SHP77 treated with DMSO at 0.1 percent for 48 hours (cell line): ENCODE measurements at regions not wholly inside any gene's neighbourhood (a gene's known extent, or its start where the extent isn't known, plus 50 kb on each side); places are given as distances from the start of the nearest gene placed in this dataset.

Experiments used
- DNase-seq: peaks from one replicate; lab custom pipeline; 2025; lab: John Stamatoyannopoulos, UW

GRCh38 chr2:128791985-128792320 lies 473.3 kb upstream of the HS6ST1 start:
- DNase-seq: no peak

GRCh38 chr2:128792476-128793054 lies 473.9 kb upstream of the HS6ST1 start:
- no peak for DNase-seq

- no peak for DNase-seq
Measured at GRCh38 chr2:128793404-128793803, 474.7 kb upstream of the HS6ST1 start.

GRCh38 chr2:128794285-128794684 lies 475.6 kb upstream of the HS6ST1 start:
- DNase-seq: no peak

GRCh38 chr2:128796321-128796720 lies 477.7 kb upstream of the HS6ST1 start:
- DNase-seq: no peak

GRCh38 chr2:128797092-128797491 lies 478.4 kb upstream of the HS6ST1 start:
- DNase-seq: no peak

GRCh38 chr2:128797533-128797932 lies 478.9 kb upstream of the HS6ST1 start:
- no peak for DNase-seq

- no peak for DNase-seq
Measured at GRCh38 chr2:128797937-128798336, 479.3 kb upstream of the HS6ST1 start.

GRCh38 chr2:128798502-128799283 lies 480.0 kb upstream of the HS6ST1 start:
- no peak for DNase-seq

GRCh38 chr2:128799284-128799552 lies 480.6 kb upstream of the HS6ST1 start:
- DNase-seq: no peak

- DNase-seq: no peak
Measured at GRCh38 chr2:128799730-128800129, 481.1 kb upstream of the HS6ST1 start.

GRCh38 chr2:128801576-128801975 lies 482.9 kb upstream of the HS6ST1 start:
- DNase-seq: no peak

GRCh38 chr2:128803222-128803621 lies 484.6 kb upstream of the HS6ST1 start:
- no peak for DNase-seq

- no peak for DNase-seq
Measured at GRCh38 chr2:128805237-128805636, 486.6 kb upstream of the HS6ST1 start.

GRCh38 chr2:128805918-128806317 lies 487.2 kb upstream of the HS6ST1 start:
- DNase-seq: no peak

GRCh38 chr2:128807317-128807716 lies 488.6 kb upstream of the HS6ST1 start:
- no peak for DNase-seq

- DNase-seq: no peak
Measured at GRCh38 chr2:128808462-128809258, 490.0 kb upstream of the HS6ST1 start.

- no peak for DNase-seq
Measured at GRCh38 chr2:128809259-128809636, 490.6 kb upstream of the HS6ST1 start.

GRCh38 chr2:128809880-128810279 lies 491.2 kb upstream of the HS6ST1 start:
- DNase-seq: no peak

- DNase-seq: no peak
Measured at GRCh38 chr2:128812183-128812940, 493.7 kb upstream of the HS6ST1 start.

GRCh38 chr2:128813352-128814034 lies 494.8 kb upstream of the HS6ST1 start:
- DNase-seq: no peak

- DNase-seq: no peak
Measured at GRCh38 chr2:128815248-128815647, 496.6 kb upstream of the HS6ST1 start.
